Stimulated activated CD4-positive, alpha-beta T cell treated with anti-CD3 and anti-CD28 coated beads, Interleukin-12 subunit alpha, Interleukin-12 subunit beta, amount 100 ng/mL, for 24 hours (primary cell): ENCODE measurements at regions not wholly inside any gene's neighbourhood (a gene's known extent, or its start where the extent isn't known, plus 50 kb on each side); places are given as distances from the start of the nearest gene placed in this dataset.

Experiments used
- DNase-seq, 2 experiments: peaks; one replicate each; pipeline ENCODE4 v3.0.0-alpha.2; 2020; ENCODE audit warnings: low read depth in 2 of 2

DNA sequence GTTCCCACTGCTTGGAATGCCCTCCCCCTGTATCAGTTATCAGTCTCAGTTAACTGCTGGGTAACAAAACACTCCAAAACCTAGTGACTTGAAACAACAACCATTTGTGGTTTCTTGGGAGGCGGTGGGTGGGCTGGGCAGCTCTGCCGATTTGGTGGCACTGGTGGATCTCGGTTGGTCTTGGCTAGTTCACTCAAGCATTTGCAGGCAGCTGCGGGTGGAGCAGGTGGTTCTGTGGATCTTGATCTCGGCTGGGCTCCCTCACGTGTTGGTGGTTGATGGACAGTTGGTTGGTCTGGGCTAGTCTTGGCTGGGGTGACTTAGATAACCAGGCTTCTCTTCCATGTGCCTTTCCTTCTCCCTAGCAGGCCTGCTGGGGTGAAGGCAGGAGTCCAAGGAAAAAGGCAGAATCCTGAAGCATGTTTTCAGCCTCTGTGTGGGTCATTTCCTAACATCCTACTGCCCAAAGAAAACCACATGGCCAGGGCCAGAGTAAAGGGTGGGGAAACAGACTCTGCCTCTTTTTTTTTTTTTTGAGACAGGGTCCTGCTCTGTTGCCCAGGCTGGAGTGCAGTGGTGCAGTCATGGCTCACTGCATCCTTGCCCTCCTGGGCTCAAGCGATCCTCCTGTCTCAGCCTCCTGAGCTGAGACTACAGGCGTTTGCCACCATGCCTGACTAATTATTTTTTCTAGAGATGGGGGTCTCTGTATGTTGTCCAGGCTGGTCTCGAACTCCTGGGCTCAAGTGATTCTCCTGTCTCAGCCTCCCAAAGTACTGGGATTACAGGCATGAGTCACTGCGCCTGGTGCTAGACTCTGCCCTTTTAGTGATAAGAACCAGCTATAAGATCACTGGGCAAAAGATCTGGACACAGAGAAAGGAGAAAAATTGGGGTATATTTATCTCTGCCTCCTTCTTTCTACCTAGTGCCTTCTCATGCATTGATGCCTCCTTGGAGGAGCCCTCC is 183.7 kb downstream of the RGS3 start:
- no peak for DNase-seq

DNA sequence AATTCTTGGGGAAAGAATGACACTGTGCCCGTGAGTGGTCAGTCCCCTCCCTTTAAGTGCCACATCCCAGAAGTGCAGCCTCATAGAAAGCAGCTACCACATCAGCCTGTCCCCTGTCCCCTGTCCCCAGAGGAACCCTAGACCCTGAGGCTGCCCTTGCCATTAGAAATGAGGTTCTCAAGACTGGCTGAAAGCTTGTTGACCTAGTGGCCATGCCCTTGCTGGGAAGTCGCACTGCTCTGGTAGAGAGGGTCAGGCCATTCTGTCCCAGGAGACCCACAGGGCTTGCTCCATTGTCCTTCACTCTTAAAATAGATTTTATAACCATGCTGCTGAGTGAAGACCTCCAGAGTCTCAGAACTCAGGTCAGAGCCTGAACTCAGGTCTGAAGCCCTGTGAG is 184.5 kb downstream of the RGS3 start:
- no peak for DNase-seq

DNA sequence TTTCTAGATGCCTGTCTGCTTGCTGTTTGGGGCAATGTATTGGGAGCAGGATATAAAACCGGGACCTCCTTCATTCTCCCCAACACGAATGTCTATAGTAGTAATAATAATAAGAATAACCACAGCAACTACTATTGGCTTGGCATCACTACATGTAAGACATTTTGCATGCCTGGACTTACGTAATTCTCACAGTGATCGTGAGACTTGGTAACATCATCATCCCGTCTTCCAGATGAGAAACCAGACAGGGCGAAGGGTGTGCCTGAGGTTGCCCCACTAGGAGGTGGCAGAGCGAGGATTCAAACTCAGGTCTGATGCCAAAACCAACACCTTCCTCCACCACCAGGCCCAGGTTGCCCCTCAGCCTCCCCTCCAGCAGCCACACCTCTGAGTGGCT is 185.1 kb downstream of the RGS3 start:
- no peak for DNase-seq

DNA sequence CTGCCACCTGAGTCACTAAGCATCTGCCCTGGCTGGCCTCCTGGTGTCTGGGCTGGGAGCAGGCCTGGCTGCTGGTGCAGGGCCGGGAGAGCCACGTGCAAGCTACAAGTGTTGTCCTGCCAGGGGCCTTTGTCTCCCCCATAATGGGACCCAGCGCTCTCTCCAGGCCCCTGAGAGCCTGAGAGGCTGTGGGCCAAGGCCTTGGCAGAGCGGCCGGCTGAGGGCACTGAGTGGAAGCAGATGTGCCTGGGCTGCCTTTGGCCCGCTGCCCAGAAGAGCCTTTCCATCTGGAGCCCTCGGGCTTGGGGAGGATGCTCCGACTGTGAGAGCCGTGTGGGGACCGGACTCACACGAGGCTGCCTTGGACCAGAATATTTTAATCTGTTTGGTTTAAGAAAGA is 185.5 kb downstream of the RGS3 start:
- no peak for DNase-seq

DNA sequence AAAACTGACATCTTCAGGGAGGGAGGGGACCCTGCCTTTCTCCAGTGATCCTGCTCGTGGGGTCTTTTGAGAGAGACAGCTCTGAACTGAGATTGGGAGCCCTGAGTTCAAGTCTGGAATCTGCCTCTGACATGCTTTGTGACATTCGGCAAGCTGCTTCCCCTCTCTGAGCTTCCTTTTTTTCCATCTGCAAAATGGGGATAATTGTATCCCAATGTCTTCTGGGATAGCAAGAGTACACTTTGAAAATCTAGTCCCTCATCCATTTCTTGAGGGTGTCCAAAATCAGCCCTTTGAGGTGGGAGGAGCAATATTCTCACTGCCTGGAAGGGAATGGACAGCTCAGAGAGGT is 186.3 kb downstream of the RGS3 start:
- DNase-seq, result no peak

DNA sequence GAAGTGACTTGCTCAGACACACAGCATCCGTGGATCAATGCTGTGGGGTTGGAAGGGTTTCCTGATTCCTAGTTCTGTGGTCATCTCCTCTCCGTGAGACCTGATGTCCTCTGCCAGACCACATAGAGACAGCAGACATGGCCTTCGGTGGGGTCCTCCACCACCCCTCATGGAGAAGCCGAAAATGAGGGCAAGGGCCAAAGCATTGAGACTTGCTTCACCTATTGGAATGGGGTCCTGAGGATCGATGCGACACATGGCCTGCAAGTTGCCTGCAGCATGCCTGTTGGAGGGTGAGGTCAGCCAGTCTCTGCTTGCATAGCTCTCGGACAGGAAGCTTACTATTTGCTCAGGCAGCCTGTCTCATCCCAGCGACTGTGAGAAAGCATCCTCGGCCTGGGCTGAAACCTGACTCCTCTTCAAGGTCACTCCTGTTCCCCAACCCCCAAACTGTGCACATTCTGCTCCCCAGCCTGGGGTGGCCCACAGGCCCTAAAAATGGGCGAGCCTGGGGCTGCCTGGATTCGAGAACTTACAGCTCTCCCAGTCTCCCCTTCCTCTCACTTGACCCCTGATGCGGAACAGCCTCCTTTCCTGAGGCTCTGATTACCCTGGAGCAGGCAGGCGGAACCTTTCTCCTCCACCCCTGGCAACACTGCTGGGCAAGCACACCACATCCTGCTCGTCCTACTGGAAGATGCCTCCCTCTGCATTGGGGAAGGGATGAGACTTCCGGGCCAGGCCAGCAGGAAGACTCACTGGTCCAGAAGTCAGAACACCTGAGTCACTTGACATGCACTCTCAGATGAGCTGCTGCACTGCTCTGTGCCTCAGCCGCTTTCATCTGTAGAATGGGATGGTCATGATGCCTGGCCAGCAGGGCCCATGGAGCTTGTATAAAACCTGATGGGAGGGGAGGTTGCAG is 186.9 kb downstream of the RGS3 start:
- DNase-seq, result no peak

DNA sequence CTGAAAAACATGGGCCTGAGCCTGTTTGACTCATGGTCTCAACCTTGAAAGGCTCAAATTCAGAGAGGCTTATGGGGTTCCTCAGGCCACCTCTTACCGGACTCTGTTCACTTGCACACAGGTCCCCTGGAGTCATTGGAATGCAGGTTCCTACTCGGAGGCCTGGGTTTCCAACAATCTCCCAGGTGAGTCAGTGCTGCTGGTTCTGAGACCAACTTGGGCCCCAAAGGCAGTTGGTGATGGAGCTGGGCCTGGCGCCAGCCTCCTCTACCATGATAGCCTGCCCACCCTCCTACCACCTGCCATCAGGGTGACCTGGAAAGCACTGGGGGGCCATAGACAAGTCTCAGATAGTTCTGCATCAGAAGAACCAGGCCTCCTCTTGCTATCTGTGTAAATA is 188.4 kb downstream of the RGS3 start:
- no peak for DNase-seq

DNA sequence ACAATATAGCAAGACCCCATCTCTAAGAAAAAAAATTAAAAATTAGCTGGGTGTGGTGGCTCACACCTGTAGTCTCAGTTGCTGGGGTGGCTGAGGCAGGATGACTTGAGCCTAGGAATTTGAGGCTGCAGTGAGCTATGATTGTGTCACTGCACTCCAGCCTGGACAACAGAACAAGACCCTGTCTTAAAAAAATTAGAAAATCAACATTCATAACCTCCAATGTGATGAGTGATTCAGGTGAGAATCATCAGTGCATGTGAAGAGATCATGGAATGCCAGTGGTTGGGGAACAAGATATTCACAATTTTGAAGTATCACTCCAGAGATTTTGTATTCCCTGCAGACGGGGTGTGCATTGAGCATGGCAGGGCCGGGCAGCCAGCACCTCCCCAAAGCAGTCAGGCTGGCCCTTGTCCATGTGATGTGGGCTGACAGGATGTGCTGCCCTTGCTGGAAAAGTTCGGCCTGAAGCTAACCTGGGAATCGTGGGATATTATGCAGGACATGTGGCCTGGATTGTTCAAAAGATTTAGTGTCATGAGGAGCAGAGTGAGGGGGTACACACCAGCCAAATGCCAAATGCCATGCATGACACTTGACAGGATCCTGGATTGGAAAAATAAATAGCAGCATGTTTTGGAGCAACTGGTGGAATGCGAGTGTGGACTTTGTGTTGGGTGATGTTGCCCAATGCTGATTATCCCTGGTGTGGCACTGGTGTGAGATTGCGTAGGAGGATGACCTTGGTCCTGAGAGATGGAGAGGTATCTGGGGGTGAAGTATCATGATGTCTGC is 189.0 kb downstream of the RGS3 start:
- no peak for DNase-seq

DNA sequence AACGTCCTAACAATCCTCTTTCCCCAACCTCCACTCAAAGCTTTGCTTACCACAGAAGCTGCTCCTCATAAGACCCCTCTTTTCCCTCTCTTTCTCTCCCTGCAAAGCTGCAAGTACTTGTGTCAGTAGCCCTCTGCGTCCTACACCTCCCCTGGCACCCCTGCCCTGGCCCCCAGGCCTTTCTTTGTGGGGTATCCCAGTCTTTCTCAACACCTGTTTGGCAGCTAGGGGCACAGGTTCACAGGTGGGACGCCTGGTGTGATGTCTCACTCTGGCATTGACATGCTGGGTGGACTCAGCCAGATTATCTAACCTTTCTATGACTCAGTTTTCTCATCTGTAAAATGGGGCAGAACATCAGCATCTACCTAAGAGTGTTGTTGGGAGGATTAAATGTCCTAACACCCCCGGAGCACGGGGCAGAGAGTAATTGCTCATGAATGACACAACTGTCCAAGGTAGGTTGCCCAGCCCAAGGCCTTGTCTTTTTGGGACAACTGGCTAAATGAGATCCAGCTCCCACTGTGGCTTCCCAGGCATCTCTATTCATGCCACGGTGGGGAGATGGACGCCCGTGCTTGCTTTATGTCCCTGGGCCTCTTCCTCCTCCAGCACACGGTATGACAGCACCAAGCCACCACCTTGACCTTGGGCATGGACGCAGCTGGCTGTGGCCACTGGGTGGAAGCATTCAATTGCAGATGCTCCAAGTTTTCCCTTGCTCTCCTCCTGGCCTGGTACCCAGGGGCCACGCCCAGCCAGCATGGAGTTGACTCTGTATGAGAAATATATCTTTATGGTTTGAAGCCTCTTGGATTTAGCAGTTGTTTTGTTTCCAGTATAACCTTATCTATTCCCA is 190.4 kb downstream of the RGS3 start:
- no peak for DNase-seq

DNA sequence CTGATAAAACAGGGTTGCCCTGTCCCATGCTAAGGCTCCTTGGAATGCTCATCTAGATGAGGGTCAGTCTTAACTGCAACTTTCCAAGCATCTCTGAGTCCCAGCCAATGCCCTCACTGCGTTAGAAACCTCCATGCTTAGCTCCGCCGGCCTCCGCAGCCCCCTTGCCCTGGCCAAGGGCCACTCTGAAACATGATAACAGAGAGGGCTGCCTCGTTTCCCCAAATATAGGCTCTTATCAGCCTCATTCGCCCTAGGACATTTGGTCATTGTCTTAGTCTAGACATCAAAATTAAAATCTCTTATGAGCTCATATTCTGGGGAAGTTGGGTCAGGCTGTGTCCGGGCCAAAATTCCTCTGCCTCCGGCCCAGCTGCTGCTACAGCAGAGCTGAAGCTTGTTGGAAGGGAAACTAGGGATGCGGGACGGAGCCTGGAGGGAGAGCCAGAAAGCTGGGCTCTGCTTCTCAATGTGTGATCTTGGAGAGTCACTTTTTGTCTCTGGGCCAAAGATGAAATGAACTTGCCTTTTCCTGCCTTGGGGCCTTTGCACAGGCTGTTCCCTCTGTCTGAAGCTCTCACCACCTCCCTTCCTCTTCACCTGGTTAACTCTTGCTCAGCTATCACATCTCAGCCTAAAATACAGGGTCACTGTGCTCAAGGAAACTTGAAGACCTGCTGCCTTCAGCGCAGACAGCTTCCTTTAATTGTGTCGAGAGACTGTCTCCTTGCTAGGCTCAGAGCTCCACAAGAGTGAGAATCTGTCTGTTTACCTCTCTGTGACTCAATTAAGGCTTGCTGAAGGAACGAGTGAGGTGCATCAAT is 191.3 kb downstream of the RGS3 start:
- no peak for DNase-seq

DNA sequence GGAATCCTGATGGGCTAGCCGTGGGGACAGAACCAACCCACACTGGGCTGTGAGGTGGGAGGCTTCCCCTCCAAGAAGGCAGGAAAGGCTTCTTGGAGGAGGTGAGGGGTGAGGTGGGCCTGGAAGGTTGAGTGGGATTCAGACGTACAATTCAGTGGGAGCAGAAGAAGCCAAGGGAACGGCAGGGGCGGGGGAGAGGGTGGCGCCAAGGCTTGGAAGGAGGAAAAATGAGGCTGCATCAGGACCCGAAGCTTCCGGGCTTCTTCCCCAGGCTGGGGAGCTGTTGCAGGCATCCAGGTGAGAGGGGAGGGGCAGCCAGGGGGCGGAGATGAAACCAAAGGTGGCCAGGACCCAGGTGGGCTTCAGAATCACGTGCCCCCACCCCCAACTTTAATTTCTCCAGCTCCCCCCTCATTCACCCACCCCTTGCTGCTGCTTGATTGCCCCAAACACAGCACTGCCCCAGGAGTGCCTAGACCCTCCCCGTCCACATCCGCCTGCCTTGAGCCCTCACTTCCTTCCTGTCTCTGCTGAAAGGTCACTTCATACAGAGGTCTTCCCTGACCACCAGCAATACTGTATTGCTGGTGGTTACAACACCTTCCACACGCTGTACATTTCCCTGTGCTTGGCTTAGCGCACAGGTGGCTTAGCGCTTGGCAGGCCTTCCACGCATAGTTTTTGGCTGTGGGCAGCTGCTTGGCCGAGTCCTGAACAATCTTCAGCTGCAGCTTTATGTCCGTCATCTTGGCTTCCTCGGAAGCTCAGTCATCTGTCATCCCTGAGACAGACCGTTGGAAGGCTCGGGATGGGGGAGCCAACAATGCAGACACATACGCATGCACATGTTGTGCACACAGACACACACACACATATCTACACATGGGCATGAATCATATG is 193.5 kb downstream of the RGS3 start:
- no peak for DNase-seq

DNA sequence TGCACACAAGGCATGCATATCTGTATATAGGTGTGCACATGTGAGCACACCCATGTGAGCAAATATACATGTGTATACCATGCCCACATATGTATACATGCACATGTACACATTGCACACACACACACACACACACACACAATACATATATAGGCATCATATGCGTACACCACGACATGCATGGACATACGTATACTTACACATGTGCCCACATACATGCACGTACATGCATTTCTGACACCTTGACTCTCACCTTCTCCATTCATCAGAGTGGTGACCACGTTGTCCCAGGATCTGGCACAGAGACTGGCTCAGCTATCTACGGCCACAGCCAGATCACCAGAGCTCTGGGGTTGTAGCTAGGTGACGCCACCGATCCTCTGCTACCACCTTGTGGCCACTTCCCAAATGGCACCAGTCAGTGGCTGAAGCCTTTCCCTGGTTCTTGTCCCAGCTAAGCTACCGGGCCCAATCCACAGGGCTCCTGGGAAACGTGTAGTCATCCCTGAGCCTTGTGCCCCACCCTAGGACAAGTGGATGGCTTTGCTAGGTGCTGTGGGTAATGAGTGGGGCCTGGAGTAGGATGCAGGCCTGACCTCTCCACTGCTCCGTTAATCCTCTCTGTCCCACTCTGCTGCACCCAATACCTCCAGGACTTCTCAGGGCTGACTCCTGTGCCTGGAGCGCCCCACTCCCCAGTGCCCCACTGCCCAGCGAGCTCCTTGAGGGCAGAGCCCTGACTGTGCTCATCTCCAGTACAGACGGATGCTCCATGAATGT is 194.4 kb downstream of the RGS3 start:
- peak; percentile 65 to 84 for DNase-seq

DNA sequence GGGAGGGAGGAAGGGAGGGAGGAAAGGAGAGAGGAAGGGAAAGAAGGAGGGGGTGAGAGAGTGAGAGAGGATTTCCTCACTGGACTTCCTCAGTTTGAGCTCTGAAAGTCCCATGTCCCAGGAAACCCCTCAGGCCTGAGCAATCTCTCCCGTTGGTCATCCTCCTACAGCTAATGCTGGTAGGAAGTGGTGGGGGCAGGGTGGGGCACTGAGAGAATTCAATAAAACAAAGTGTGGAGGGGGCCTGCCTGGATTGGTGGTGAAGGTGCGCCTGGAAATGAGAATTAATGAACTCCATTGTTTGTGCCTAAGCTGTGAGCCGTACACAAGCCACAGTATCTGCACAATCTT is 195.0 kb downstream of the RGS3 start:
- DNase-seq, result no peak

DNA sequence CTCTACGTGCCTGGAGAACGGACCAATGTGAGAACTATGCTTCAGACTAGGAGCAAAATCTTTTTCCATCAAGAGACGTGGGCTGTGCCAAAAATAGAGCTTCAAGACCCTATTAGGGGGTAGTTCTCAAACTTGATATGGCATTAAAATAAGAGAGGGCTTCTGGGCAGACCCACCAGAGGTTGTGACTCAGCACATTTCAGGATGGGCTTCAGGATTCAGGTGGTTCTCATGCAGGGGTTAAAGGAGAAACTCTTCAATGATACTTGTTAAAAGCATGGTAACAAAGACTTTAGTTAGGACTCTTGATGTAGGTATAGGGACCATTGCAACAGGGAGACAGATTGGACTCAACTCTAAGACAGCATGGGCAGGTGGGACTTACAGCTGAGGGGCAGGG is 195.5 kb downstream of the RGS3 start:
- DNase-seq, result no peak

DNA sequence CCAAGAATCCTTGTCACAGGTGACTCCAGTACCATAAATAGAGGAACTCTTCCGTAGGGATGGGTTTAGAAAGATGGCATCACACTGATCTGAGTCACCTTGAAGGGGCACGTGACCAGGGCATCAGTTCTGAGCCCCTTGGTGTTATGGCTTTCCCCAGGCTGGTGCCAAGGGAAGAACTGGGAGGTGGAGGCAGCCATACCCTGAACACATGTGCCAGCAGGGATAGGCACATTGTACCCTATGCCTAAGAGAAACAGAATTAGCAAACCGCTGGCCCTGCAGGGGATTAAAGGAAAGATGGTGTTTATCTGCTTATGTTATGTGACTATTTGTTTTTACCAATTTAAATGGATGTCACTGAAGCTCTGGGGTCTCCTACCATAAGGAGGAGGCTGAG is 196.2 kb downstream of the RGS3 start:
- no peak for DNase-seq

DNA sequence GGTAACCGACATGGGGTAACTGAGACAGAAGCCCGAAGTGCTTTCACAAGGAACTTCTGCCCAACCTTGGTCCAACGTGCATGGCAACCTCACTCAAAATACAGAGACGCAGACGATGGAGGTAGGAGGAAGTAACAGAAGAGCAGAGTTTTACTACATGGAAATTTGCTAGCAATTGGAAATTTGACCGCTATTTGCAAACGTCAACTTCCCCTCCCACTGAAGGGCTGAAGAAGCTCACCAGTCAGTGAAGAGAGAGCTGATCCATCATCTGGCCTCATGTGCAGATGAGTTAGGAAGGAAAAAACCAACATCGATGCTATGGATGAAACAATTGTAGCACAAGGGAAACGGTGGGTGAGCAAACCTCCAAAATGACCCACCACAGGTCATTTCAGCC is 196.7 kb downstream of the RGS3 start:
- DNase-seq, result no peak

DNA sequence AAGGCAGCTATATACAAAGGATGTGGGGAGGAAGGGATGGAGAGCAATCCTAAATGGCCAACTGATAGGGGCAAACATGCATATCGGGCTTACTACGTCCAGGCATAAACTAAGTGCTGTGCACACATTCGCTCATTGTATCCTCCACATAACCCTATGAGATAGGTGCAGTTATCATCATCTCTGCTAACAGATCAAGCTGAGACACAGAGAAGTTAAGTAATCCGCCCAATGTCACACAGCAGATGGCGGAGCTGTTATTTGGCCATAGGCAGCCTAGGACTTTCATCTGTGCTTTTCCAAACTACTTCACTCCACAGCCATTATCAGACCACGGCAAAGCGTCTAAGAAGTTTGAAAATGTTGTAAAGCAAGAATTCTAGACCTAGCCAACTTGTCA is 197.5 kb downstream of the RGS3 start:
- no peak for DNase-seq

DNA sequence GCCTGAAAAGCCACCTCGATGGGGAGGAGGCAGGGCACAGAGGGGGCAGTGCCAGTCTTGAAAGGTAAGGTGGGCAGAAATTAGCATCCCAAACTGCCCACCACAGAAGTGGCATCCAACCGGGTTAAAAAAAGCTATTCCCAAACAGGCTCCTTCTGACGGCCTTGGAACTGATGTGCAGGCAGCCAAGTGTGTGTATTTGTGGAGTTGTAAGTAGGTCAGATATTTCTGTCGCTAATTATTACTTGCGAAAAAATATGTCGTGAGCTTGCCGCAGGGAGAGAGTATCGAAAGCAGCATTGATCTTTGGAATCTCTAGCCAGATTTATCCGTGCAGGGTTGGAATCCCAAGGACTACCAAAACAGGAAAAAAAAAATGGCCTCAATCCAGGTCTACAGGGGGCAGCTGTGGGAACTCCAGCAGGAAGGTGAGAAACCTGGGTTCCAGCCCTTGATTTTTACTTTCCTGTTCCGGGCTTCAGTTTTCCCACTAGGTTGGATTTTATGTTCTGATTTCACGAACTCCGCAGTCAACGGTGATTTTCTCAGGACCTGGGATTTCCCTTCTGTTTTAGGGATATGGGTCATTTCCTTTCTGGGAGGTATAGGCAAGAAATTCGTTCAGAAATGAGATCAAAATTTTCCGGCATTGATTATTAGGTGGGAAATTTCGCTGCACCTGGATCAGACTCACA is 200.8 kb downstream of the RGS3 start:
- DNase-seq, result no peak
